Testis (tissue), 2 donors: ENCODE measurements at regions not wholly inside any gene's neighbourhood (a gene's known extent, or its start where the extent isn't known, plus 50 kb on each side); places are given as distances from the start of the nearest gene placed in this dataset.

Experiments used
- POLR2A ChIP-seq: fragments of 450-650 bp; IDR thresholded peaks from one replicate; pipeline ENCODE4 v1.6.1; 2017; ENCODE audit warnings: antibody characterized with exemption, mild to moderate bottlenecking, moderate library complexity
- TF ChIP-seq, protein P1 (sequence below), 3 experiments: fragments of 450-650 bp in 2 of 3; fragments of 200-600 bp in 1 of 3; sonication (generic) in 1 of 3; IDR thresholded peaks; one replicate each; pipeline ENCODE4 v1.5.1; 2016 to 2019; ENCODE audit warnings: antibody characterized with exemption in 3 of 3, mild to moderate bottlenecking in 2 of 3, moderate library complexity in 1 of 3

DNA sequence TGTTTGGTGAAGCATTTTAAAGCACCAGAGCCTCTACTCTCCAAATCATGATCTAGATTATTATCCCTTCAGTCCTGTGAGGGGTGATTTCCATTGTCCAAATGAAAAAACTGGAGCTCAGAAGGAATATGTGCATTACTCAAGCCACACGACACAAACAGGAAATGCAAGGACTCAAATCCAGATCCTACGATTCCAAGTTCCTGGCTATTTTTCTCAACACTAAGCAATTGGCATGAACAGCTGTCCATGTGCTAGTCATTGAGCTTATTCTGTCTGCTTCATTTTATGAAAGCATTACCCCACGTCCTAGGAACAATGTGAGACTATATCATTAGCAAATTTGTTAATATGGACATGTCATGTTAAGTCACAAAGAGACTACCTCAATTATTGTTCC is 273.1 kb upstream of the LYPLAL1 start:
- TF ChIP-seq, protein P1, sequence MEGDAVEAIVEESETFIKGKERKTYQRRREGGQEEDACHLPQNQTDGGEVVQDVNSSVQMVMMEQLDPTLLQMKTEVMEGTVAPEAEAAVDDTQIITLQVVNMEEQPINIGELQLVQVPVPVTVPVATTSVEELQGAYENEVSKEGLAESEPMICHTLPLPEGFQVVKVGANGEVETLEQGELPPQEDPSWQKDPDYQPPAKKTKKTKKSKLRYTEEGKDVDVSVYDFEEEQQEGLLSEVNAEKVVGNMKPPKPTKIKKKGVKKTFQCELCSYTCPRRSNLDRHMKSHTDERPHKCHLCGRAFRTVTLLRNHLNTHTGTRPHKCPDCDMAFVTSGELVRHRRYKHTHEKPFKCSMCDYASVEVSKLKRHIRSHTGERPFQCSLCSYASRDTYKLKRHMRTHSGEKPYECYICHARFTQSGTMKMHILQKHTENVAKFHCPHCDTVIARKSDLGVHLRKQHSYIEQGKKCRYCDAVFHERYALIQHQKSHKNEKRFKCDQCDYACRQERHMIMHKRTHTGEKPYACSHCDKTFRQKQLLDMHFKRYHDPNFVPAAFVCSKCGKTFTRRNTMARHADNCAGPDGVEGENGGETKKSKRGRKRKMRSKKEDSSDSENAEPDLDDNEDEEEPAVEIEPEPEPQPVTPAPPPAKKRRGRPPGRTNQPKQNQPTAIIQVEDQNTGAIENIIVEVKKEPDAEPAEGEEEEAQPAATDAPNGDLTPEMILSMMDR (IDR thresholded peaks at IDR 0.05) = no peak
- no peak for TF ChIP-seq POLR2A
